ENCODE measurements at regions not wholly inside any gene's neighbourhood (a gene's known extent, or its start where the extent isn't known, plus 50 kb on each side); places are given as distances from the start of the nearest gene placed in this dataset.

- no peaks in the 10 kb centered on the region for H3K4me1 Mint-ChIP-seq
- H3K27me3 Mint-ChIP-seq (ENCODE audit: insufficient read depth): no peaks in the 10 kb centered on the region
- H3K27ac Mint-ChIP-seq: no peak overlapping the region
Measured at GRCh38 chrX:117010243-117010642, 547.5 kb upstream of the CT83 start.

DNA sequence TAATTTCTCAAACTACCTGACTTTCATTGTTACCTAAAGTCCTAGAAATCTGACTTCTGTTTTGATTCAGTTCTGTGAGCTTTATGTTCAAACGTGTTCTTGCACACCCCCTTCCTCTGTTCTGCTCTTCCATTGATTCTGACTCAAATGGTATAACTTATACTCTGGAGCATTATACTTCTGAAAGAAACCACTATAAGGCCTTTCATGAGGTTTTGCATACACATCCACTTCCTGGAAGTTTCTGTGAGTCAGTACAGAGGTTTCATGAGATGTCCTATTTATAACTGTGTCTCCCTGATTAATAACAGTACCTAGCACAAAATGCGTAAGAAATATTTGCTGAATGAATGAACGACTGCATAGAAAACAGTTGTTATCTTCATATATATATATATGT, 540.2 kb upstream of the CT83 start:
- Mint-ChIP-seq H3K36me3 (ENCODE audit: low read depth) (no peaks in the 10 kb centered on the region), H3K4me3 (no peak overlapping the region), H3K27me3 (ENCODE audit: insufficient read depth) (no peaks in the 10 kb centered on the region), H3K4me1 (peaks cover 3% of the 10 kb centered on the region), H3K27ac (no peak overlapping the region), H3K9me3 (peaks cover 7% of the 10 kb centered on the region)
- DNase-seq: no peak
- WGBS, 2 experiments (ENCODE audit: insufficient coverage in 1 of 2, insufficient read length in 1 of 2): 100% methylated on average over 1 of the region's 3 CpGs; no CpG with 5 or more reads in 1 of the 2 experiments
- no peak overlapping the region for H3K9ac ChIP-seq (ENCODE audit: extremely low read depth, low read length, poor library complexity, severe bottlenecking)
- no peaks in the 10 kb centered on the region for H3K27me3 ChIP-seq (ENCODE audit: control insufficient read depth, insufficient read depth, low read length, poor library complexity, severe bottlenecking)
- H3K9me3 ChIP-seq (ENCODE audit: control insufficient read depth, low read length): no peaks in the 10 kb centered on the region
- H3K27ac ChIP-seq (ENCODE audit: low read depth, low read length): no peak overlapping the region
- TF ChIP-seq, protein P1, sequence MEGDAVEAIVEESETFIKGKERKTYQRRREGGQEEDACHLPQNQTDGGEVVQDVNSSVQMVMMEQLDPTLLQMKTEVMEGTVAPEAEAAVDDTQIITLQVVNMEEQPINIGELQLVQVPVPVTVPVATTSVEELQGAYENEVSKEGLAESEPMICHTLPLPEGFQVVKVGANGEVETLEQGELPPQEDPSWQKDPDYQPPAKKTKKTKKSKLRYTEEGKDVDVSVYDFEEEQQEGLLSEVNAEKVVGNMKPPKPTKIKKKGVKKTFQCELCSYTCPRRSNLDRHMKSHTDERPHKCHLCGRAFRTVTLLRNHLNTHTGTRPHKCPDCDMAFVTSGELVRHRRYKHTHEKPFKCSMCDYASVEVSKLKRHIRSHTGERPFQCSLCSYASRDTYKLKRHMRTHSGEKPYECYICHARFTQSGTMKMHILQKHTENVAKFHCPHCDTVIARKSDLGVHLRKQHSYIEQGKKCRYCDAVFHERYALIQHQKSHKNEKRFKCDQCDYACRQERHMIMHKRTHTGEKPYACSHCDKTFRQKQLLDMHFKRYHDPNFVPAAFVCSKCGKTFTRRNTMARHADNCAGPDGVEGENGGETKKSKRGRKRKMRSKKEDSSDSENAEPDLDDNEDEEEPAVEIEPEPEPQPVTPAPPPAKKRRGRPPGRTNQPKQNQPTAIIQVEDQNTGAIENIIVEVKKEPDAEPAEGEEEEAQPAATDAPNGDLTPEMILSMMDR (conservative IDR thresholded peaks at IDR 0.05): no peak
- H3K36me3 ChIP-seq (ENCODE audit: control insufficient read depth, insufficient read depth, low read length): no peaks in the 10 kb centered on the region
- H3K4me1 ChIP-seq (ENCODE audit: control insufficient read depth, insufficient read depth, low read length): no peaks in the 10 kb centered on the region
- H3K4me3 ChIP-seq (ENCODE audit: low read length): no peak overlapping the region

More at GRCh38 chrX:117010243-117010642, 547.5 kb upstream of the CT83 start:
- H3K27me3 ChIP-seq (ENCODE audit: control insufficient read depth, insufficient read depth, low read length, poor library complexity, severe bottlenecking): no peaks in the 10 kb centered on the region
- Mint-ChIP-seq H3K4me3 (no peak overlapping the region), H3K36me3 (ENCODE audit: low read depth) (no peaks in the 10 kb centered on the region), H3K9me3 (peaks cover 29% of the 10 kb centered on the region)
- H3K27ac ChIP-seq (ENCODE audit: low read depth, low read length): no peak overlapping the region
- no peaks in the 10 kb centered on the region for H3K36me3 ChIP-seq (ENCODE audit: control insufficient read depth, insufficient read depth, low read length)
- TF ChIP-seq, protein P1 (conservative IDR thresholded peaks at IDR 0.05): no peak
- DNase-seq: no peak
- no peak overlapping the region for H3K4me3 ChIP-seq (ENCODE audit: low read length)
- H3K4me1 ChIP-seq (ENCODE audit: control insufficient read depth, insufficient read depth, low read length): no peaks in the 10 kb centered on the region
- H3K9ac ChIP-seq (ENCODE audit: extremely low read depth, low read length, poor library complexity, severe bottlenecking): no peak overlapping the region
- peaks cover 8% of the 10 kb centered on the region for H3K9me3 ChIP-seq (ENCODE audit: control insufficient read depth, low read length)

- H3K9ac ChIP-seq (ENCODE audit: extremely low read depth, low read length, poor library complexity, severe bottlenecking): no peak overlapping the region
- H3K9me3 ChIP-seq (ENCODE audit: control insufficient read depth, low read length): peaks cover 29% of the 10 kb centered on the region
- Mint-ChIP-seq H3K4me3 (no peak overlapping the region), H3K9me3 (peaks cover 86% of the 10 kb centered on the region), H3K36me3 (ENCODE audit: low read depth) (peaks cover 42% of the 10 kb centered on the region), H3K4me1 (no peaks in the 10 kb centered on the region), H3K27me3 (ENCODE audit: insufficient read depth) (no peaks in the 10 kb centered on the region), H3K27ac (no peak overlapping the region)
- no peaks in the 10 kb centered on the region for H3K36me3 ChIP-seq (ENCODE audit: control insufficient read depth, insufficient read depth, low read length)
- H3K27me3 ChIP-seq (ENCODE audit: control insufficient read depth, insufficient read depth, low read length, poor library complexity, severe bottlenecking): no peaks in the 10 kb centered on the region
- H3K4me3 ChIP-seq (ENCODE audit: low read length): no peak overlapping the region
- TF ChIP-seq, protein P1 (conservative IDR thresholded peaks at IDR 0.05): no peak
- no peak overlapping the region for H3K27ac ChIP-seq (ENCODE audit: low read depth, low read length)
- H3K4me1 ChIP-seq (ENCODE audit: control insufficient read depth, insufficient read depth, low read length): no peaks in the 10 kb centered on the region
- no peak for DNase-seq
Measured at GRCh38 chrX:116975517-116975916, 512.7 kb upstream of the CT83 start.
